DND-41 (cell line): ENCODE measurements at regions not wholly inside any gene's neighbourhood (a gene's known extent, or its start where the extent isn't known, plus 50 kb on each side); places are given as distances from the start of the nearest gene placed in this dataset.

Experiments used
- ATAC-seq: fragments of 200-7000 bp; cut with Tn5 transposase; 3 replicates; pipeline ENCODE4 v1.9.1; 2021; ENCODE audit warnings: low read depth; ENCODE audit not compliant: insufficient read depth
- DNase-seq: peaks from one replicate; pipeline ENCODE4 v3.0.0-alpha.2; 2020
- H2AFZ ChIP-seq: 2 replicates; pipeline ENCODE4 v1.6.0; 2012; ENCODE audit warnings: low read depth, low read length
- H3K27ac ChIP-seq: 2 replicates; pipeline ENCODE4 v1.5.1; 2012; ENCODE audit warnings: low read length, inconsistent platforms
- H3K27me3 ChIP-seq: fragments of 200-600 bp; sonication (generic); 2 replicates; pipeline ENCODE4 v1.6.0; 2012; ENCODE audit warnings: low read length, mild to moderate bottlenecking, inconsistent platforms; ENCODE audit not compliant: insufficient read depth, poor library complexity
- H3K36me3 ChIP-seq: 2 replicates; pipeline ENCODE4 v1.5.1; 2012; ENCODE audit warnings: low read length, inconsistent platforms; ENCODE audit not compliant: insufficient read depth
- H3K4me1 ChIP-seq: 2 replicates; pipeline ENCODE4 v1.5.1; 2012; ENCODE audit warnings: mild to moderate bottlenecking, low read length; ENCODE audit not compliant: insufficient read depth
- H3K4me2 ChIP-seq: 2 replicates; pipeline ENCODE4 v1.6.0; 2012; ENCODE audit warnings: mild to moderate bottlenecking, moderate library complexity, low read length, inconsistent platforms; ENCODE audit not compliant: insufficient read depth
- H3K4me3 ChIP-seq, 2 experiments: fragments of 200-600 bp in 1 of 2; shearing (Covaris generic) in 1 of 2; 2 replicates each; pipeline ENCODE4 v1.5.1; 2012 to 2016; ENCODE audit warnings: inconsistent platforms in 2 of 2, low read length in 2 of 2, mild to moderate bottlenecking in 2 of 2, low read depth in 1 of 2, moderate library complexity in 1 of 2
- H3K79me2 ChIP-seq: 2 replicates; pipeline ENCODE4 v1.6.0; 2012; ENCODE audit warnings: low read length, inconsistent platforms; ENCODE audit not compliant: insufficient read depth
- H3K9ac ChIP-seq: 2 replicates; pipeline ENCODE4 v1.6.0; 2012; ENCODE audit warnings: low read depth, mild to moderate bottlenecking, inconsistent platforms, low read length, moderate library complexity
- H3K9me3 ChIP-seq: 2 replicates; pipeline ENCODE4 v1.5.1; 2012; ENCODE audit warnings: low read length, moderate library complexity, mild to moderate bottlenecking, inconsistent platforms; ENCODE audit not compliant: insufficient read depth, severe bottlenecking
- H4K20me1 ChIP-seq: 2 replicates; pipeline ENCODE4 v1.6.0; 2012; ENCODE audit warnings: low read length; ENCODE audit not compliant: insufficient read depth
- CTCF ChIP-seq: IDR thresholded peaks from 2 replicates; pipeline ENCODE4 v1.5.1; 2012; ENCODE audit warnings: borderline replicate concordance, low read length, moderate library complexity, mild to moderate bottlenecking; ENCODE audit not compliant: poor library complexity, severe bottlenecking; ENCODE audit errors: extremely low read depth
- EZH2 ChIP-seq: IDR thresholded peaks from 3 replicates; pipeline ENCODE4 v1.6.1; 2012; ENCODE audit warnings: borderline replicate concordance, low read depth, mild to moderate bottlenecking, moderate library complexity, low read length, inconsistent platforms; ENCODE audit not compliant: severe bottlenecking

- Histone ChIP-seq H3K36me3 (no peaks in the 10 kb centered on the region), H3K27ac (no peak overlapping the region), H3K4me1 (no peaks in the 10 kb centered on the region), H2AFZ (no peak overlapping the region), H3K79me2 (no peaks in the 10 kb centered on the region), H3K9ac (no peak overlapping the region), H3K4me3 (no peak overlapping the region), H3K27me3 (no peaks in the 10 kb centered on the region), H4K20me1 (no peaks in the 10 kb centered on the region), H3K9me3 (no peaks in the 10 kb centered on the region), H3K4me2 (no peak overlapping the region)
- DNase-seq = no peak
- ATAC-seq = no peak
- TF ChIP-seq CTCF = no peak
- TF ChIP-seq EZH2 = no peak
Observed at GRCh38 chr1:13921190-13921589, 221.2 kb downstream of the PRDM2 start.

- Histone ChIP-seq H3K4me2 (no peak overlapping the region), H3K9me3 (no peaks in the 10 kb centered on the region), H3K27me3 (no peaks in the 10 kb centered on the region), H3K4me1 (no peaks in the 10 kb centered on the region), H3K79me2 (no peaks in the 10 kb centered on the region), H4K20me1 (no peaks in the 10 kb centered on the region), H3K36me3 (no peaks in the 10 kb centered on the region), H3K9ac (no peak overlapping the region), H2AFZ (no peak overlapping the region), H3K4me3 (no peak overlapping the region), H3K27ac (no peak overlapping the region)
- ATAC-seq = no peak
- TF ChIP-seq EZH2 = no peak
- no peak for TF ChIP-seq CTCF
- DNase-seq = no peak
Observed at GRCh38 chr1:13922466-13923110, 222.6 kb downstream of the PRDM2 start.

GRCh38 chr1:13926556-13926955 is 226.6 kb downstream of the PRDM2 start:
- H3K36me3 ChIP-seq = no peaks in the 10 kb centered on the region
- H3K27ac ChIP-seq = no peak overlapping the region
- no peaks in the 10 kb centered on the region for H3K4me1 ChIP-seq
- no peaks in the 10 kb centered on the region for H4K20me1 ChIP-seq
- H3K4me3 ChIP-seq = no peak overlapping the region
- no peaks in the 10 kb centered on the region for H3K79me2 ChIP-seq
- no peaks in the 10 kb centered on the region for H3K9me3 ChIP-seq
- no peak for TF ChIP-seq CTCF
- no peak for TF ChIP-seq EZH2
- H3K4me2 ChIP-seq = no peak overlapping the region
- no peak overlapping the region for H2AFZ ChIP-seq
- ATAC-seq (no peak), DNase-seq (no peak)
- no peak overlapping the region for H3K9ac ChIP-seq
- peaks cover 8% of the 10 kb centered on the region for H3K27me3 ChIP-seq
